Mammary epithelial cell (primary cell): ENCODE measurements at regions not wholly inside any gene's neighbourhood (a gene's known extent, or its start where the extent isn't known, plus 50 kb on each side); places are given as distances from the start of the nearest gene placed in this dataset.

Experiments
- CTCF ChIP-seq, 2 donors: IDR thresholded peaks in 1 of 2; conservative IDR thresholded peaks in 1 of 2; 2 replicates each; pipeline ENCODE4 v1.5.1; 2011 to 2012; ENCODE audit warnings: inconsistent platforms in 2 of 2, low read length in 2 of 2, mild to moderate bottlenecking in 2 of 2, control low read depth in 1 of 2, low read depth in 1 of 2; ENCODE audit not compliant: insufficient read depth in 1 of 2; ENCODE audit errors: extremely low read depth in 1 of 2
- EZH2 ChIP-seq: IDR thresholded peaks from 2 replicates; pipeline ENCODE4 v1.6.1; 2012; ENCODE audit warnings: low read length, inconsistent platforms, borderline replicate concordance

DNA sequence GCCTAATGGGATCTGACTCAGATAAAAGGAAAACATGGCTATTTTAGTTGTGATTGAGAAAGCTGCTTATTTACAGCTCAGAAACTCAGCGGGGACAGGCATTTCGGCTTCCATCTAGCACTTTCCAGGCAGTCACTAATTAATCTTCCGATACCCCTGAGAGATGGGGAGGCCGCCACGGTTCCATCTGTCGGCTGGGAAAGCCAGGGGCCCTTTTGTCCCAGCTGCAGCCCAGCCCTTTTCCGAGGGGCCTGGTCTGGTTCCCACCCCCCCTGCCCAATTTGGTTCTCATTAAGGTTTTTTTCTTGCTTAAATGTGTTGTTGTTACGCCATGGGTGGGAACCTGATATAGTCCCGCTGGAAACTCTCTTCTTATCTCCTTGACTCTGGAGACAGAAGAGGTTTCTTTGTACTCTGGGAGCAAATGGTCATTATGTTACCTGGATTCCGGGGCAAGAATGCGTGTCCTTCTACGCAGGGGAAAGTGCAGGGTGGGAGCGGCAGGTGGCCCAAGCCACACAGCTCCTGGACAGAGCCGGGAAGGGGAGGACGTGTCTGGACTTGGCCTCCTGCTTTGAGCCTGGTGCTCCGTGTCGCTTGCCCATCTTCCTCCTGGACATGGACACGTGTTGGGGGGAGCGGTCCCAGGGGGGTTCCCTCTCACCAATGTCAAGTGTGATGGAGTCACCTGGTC, 50.9 kb upstream of the GSE1 start:
- no peak for TF ChIP-seq CTCF (conservative IDR thresholded peaks at IDR 0.05 in 1 of 2, IDR thresholded peaks at IDR 0.05 in 1 of 2; ENCODE audit: extremely low read depth in 1 of 2, insufficient read depth in 1 of 2, low read depth in 1 of 2, low read length in 2 of 2)
- TF ChIP-seq EZH2 = no peak
